ENCODE measurements at regions not wholly inside any gene's neighbourhood (a gene's known extent, or its start where the extent isn't known, plus 50 kb on each side); places are given as distances from the start of the nearest gene placed in this dataset.
"Not testable (repeated sequence)": the region's sequence is repeated elsewhere in the genome, so short reads cannot be mapped to it uniquely, and the experiment has no call there.

DNA sequence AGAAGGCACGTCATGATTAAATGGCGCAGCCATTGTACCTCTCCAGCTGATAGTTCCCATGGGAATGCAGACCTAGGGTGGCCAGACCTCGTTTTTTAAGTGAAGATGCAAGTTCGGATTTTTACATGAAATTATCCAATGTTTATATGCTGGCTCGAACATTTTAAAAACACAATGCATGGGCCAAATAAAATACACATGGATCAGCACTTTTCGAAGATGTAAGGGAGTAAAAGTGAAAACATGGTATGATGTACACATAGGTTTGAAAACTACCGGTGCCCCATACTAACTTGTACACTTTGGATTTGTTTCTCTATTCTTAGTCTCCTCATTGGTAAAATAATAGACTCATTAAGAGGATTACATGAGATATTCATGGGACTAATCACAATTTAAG, 412.5 kb upstream of the CCNG1 start:
- DNase-seq, result no peak
- intact Hi-C loops (cut with micrococcal nuclease), result no loop called here
- ATAC-seq, result no peak

GRCh38 chr5:163033656-163034055, 403.7 kb upstream of the CCNG1 start:
- no peak for DNase-seq
- no peak for ATAC-seq
- intact Hi-C loops (cut with micrococcal nuclease), result no loop called here

DNA sequence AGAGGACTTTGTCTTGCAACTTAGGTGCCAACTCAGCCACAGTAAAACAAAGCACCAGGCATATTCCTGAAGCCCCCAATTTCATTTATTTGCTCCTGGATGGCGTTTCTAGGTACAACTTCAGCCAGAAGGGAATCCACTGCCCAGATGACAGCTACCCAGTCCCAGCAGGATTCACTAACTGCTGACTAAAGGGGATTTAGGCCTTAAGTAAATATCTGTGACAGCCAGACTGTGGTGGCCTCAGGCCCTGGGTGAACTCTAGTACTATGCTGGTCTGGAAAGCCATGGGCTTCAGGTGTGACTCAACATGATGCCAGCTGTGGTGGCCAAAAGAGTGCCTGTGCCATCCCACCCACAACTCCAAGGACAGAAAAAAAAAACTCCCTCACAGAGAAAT, 396.1 kb upstream of the CCNG1 start:
- ATAC-seq, result no peak
- intact Hi-C loops (cut with micrococcal nuclease), result no loop called here
- DNase-seq, result no peak

DNA sequence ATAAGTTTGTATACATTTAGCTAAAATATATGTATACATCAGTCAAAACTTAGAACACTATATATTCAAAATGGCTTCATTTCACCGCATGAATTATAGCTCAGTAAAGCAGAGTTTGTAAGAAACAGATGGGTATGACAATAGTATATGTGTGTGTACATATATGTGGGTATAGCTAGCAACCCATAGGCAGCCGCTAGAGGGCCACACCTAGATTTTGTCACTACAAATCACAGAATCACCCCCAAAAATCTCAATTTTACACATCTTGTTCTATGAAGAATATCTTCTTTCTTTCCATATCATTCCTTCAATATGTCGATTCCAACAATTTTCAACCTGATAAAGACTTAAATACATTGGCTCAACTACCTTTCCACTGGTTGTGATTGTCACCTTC, 357.8 kb upstream of the CCNG1 start:
- intact Hi-C loops (cut with micrococcal nuclease), result no loop called here
- DNase-seq (no peak), ATAC-seq (no peak)

- ATAC-seq (no peak), DNase-seq (no peak)
- intact Hi-C loops (cut with micrococcal nuclease), result no loop called here
Observed at GRCh38 chr5:163089230-163089629, 348.2 kb upstream of the CCNG1 start.

- intact Hi-C loops (cut with micrococcal nuclease), result no loop called here
- DNase-seq (no peak), ATAC-seq (no peak)
Observed at GRCh38 chr5:163089926-163090325, 347.5 kb upstream of the CCNG1 start.

DNA sequence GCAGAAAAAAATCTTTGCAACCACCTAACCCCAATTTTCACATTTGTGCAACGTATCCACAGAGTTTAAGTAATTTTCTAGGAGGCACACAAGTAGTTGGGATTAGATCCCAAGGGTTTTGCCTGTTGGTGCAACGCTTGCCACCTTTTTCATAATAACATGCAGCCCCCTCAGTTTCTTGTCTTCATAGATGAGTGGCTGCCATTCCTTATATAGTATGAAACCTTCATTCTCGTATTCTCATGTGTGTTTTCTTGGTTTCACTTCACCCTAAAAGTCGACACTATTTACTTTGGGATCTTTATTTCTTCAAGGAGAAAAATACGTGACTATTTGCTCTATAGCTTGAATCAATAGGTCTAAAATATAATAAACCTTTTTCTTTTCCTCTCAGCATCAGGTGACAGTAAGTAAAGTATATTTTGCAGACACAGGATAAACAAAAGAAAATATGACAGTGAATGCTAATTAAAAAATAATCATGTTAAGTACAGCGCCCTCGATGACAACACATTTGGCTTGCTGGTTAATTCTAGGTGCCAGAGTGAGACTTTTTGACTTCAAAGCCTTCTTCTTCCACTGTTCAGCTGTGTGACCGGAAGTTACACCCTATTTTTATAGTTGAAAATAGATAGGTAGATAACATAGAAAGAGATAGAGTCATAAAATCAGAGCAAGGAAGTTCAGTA, 342.8 kb upstream of the CCNG1 start:
- ATAC-seq, result no peak
- intact Hi-C loops (cut with micrococcal nuclease), result no loop called here
- no peak for DNase-seq

- intact Hi-C loops (cut with micrococcal nuclease), result no loop called here
- no peak for DNase-seq
- no peak for ATAC-seq
Observed at GRCh38 chr5:163104464-163104863, 332.9 kb upstream of the CCNG1 start.

GRCh38 chr5:163105456-163105855, 331.9 kb upstream of the CCNG1 start:
- intact Hi-C loops (cut with micrococcal nuclease), result no loop called here
- ATAC-seq (no peak), DNase-seq (no peak)

GRCh38 chr5:163106098-163106497, 331.3 kb upstream of the CCNG1 start:
- ATAC-seq, result no peak
- DNase-seq, result no peak
- intact Hi-C loops (cut with micrococcal nuclease), result no loop called here

GRCh38 chr5:163108351-163108750, 329.0 kb upstream of the CCNG1 start:
- DNase-seq, result no peak
- ATAC-seq, result no peak
- intact Hi-C loops (cut with micrococcal nuclease), result no loop called here

- DNase-seq (no peak), ATAC-seq (no peak)
- intact Hi-C loops (cut with micrococcal nuclease), result no loop called here
Observed at GRCh38 chr5:163115011-163115410, 322.4 kb upstream of the CCNG1 start.

GRCh38 chr5:163116618-163117017, 320.8 kb upstream of the CCNG1 start:
- intact Hi-C loops (cut with micrococcal nuclease); DNase-seq; ATAC-seq: not testable (repeated sequence)

- DNase-seq, result no peak
- no peak for ATAC-seq
- intact Hi-C loops (cut with micrococcal nuclease), result no loop called here
Observed at GRCh38 chr5:163134061-163134460, 303.3 kb upstream of the CCNG1 start.

DNA sequence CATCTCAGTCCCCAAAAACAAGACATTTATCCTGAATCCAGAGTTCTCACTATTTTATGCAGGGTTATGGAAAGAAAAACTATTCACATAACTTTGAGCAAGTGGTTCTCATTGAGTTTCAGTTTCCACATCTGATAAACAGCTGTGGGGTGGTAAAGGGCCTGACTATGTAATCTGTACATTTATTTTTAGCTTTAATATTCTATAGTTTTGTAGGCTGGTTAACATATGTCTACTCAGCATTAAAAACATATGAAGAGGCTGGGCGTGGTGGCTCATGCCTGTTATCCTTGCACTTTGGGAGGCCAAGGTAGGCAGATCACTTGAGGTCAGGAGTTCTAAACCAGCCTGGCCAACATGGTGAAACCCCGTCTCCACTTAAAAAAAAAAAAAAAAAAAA, 301.5 kb upstream of the CCNG1 start:
- ATAC-seq (no peak), DNase-seq (no peak)
- intact Hi-C loops (cut with micrococcal nuclease), result no loop called here

DNA sequence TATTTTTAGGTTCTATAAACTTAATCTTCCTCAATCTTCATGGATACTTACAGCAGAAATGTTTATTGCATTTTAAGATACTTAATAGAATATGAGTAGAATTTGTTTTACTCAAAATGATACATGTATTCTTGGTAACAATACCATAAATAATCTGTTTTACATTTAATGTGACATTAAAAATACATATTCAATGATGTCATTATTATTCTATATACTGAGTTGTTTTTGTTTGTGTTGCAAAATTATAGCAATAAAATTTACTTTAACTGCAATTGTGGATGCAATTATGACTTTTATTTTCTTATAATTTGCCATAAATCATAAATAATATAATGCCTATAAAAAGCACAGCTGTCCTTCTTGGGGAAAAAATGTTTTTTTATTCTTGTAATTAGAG, 275.9 kb upstream of the CCNG1 start:
- intact Hi-C loops (cut with micrococcal nuclease), result no loop called here
- DNase-seq (no peak), ATAC-seq (no peak)

- intact Hi-C loops (cut with micrococcal nuclease), result no loop called here
- ATAC-seq (no peak), DNase-seq (no peak)
Observed at GRCh38 chr5:163162645-163163044, 274.8 kb upstream of the CCNG1 start.

DNA sequence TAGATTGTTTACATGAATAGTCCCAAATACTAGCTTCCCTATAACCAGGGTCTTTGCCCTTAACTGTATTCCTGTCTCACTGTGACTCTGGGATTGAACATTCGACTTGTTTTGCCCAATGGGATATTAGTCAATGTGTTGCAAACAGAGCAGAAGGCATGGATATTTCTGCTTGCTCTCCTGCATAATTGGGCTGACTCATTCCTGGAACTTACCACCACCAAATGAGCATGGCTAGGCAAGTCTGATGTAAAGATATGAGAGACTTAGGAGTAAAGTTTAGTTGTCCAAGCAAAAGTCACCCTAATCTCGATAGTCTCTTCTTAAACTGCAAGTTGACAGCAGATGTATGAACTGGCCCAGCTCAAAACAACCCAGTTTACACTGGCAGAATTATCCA, 273.5 kb upstream of the CCNG1 start:
- no peak for ATAC-seq
- DNase-seq, result no peak
- intact Hi-C loops (cut with micrococcal nuclease), result no loop called here

DNA sequence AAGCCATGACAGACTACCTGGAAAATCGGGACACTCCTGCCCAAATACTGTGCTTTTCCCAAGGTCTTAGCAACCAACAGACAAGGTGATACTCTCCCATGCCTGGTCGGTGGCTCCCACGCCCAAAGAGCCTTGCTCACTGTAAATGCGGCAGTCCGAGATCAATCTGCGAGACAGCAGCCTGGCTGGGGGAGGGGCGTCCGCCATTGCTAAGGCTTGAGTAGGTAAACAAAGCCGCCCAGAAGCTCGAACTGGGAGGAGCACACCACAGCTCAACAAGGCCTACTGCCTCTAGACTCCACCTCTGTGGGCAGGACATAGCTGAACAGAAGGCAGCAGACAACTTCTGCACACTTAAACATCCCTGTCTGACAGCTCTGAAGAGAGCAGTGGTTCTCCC, 272.1 kb upstream of the CCNG1 start:
- intact Hi-C loops (cut with micrococcal nuclease), result no loop called here
- DNase-seq (no peak), ATAC-seq (no peak)

DNA sequence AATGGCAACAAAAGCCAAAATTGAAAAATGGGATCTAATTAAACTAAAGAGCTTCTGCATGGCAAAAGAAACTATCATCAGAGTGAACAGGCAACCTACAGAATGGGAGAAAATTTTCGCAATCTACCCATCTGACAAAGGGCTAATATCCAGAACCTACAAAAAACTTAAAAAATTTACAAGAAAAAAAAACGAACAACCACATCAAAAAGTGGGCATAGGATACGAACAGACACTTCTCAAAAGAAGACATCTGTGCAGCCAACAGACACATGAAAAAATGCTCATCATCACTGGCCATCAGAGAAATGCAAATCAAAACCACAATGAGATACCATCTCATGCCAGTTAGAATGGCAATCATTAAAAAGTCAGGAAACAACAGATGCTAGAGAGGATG, 267.2 kb upstream of the CCNG1 start:
- ATAC-seq; intact Hi-C loops (cut with micrococcal nuclease); DNase-seq: not testable (repeated sequence)

DNA sequence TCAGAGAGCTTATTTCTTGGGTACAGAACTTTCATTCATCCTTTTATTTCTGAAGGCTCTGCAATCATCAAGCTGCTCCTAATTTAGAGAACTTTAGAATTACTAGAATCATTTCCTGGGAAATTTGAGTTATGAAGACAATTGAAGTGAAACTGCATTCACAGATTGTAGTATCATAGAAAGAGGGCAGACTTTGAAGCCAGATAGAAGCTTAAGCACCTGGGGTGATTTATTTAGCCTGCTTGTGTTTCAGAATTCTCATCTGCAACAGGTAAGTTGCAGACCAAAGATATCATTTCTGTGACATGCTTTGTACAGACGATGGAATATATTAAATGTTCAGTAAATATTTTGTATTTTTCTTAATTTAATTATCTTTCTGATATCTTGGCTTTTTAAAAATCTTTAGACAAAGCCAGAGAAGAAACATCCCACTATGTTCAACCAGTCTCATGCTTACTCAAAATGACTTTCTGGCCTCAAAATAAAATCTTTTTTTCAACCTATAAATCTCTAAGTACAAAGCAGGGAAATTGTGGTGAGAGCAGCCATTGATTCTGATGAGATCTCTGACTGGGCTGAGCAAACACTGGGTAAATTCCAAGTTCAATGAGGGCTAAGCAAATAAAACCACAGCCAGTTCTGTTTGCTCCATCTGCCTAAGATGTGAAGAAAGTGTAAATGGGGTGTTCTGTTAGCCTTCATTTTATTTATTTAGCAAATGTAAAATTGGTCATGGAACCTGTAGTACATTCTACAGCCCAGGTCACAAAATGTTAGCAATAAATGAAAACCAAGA, 264.7 kb upstream of the CCNG1 start:
- intact Hi-C loops (cut with micrococcal nuclease), result no loop called here
- ATAC-seq (no peak), DNase-seq (no peak)

Data from left ventricle myocardium superior (tissue), 1 donor.